Renal cortical epithelial cell (primary cell): ENCODE measurements at regions not wholly inside any gene's neighbourhood (a gene's known extent, or its start where the extent isn't known, plus 50 kb on each side); places are given as distances from the start of the nearest gene placed in this dataset.
"Not testable (repeated sequence)": the region's sequence is repeated elsewhere in the genome, so short reads cannot be mapped to it uniquely, and the experiment has no call there.

ENCODE experiments used
- DNase-seq: peaks from one replicate; pipeline ENCODE4 v3.0.0-alpha.2; 2011; ENCODE audit warnings: low read depth

GRCh38 chr5:121350181-121350930 is 501.3 kb upstream of the FTMT start:
- DNase-seq: peak; percentile 3

- DNase-seq: peak; percentile 77
These were observed 485.2 kb upstream of the FTMT start for GRCh38 chr5:121366515-121366914.

- no peak for DNase-seq
These were observed 478.3 kb upstream of the FTMT start for GRCh38 chr5:121373371-121373770.

GRCh38 chr5:121377461-121377860 is 474.2 kb upstream of the FTMT start:
- DNase-seq: no peak

GRCh38 chr5:121378046-121378445 is 473.6 kb upstream of the FTMT start:
- no peak for DNase-seq

- DNase-seq: no peak
These were observed 472.9 kb upstream of the FTMT start for GRCh38 chr5:121378559-121379359.

- DNase-seq: no peak
These were observed 471.6 kb upstream of the FTMT start for GRCh38 chr5:121380066-121380465.

GRCh38 chr5:121384359-121384758 is 467.3 kb upstream of the FTMT start:
- DNase-seq: no peak

GRCh38 chr5:121386334-121386733 is 465.3 kb upstream of the FTMT start:
- DNase-seq: no peak

GRCh38 chr5:121396716-121397115 is 455.0 kb upstream of the FTMT start:
- DNase-seq: no peak

GRCh38 chr5:121399879-121400278 is 451.8 kb upstream of the FTMT start:
- no peak for DNase-seq

GRCh38 chr5:121408778-121409177 is 442.9 kb upstream of the FTMT start:
- no peak for DNase-seq

GRCh38 chr5:121415270-121415669 is 436.4 kb upstream of the FTMT start:
- no peak for DNase-seq

- DNase-seq: no peak
These were observed 430.0 kb upstream of the FTMT start for GRCh38 chr5:121421646-121422045.

GRCh38 chr5:121424976-121425375 is 426.7 kb upstream of the FTMT start:
- no peak for DNase-seq

GRCh38 chr5:121426153-121426552 is 425.5 kb upstream of the FTMT start:
- no peak for DNase-seq

- DNase-seq: no peak
These were observed 421.9 kb upstream of the FTMT start for GRCh38 chr5:121429761-121430160.

GRCh38 chr5:121430538-121430937 is 421.1 kb upstream of the FTMT start:
- no peak for DNase-seq

- no peak for DNase-seq
These were observed 406.2 kb upstream of the FTMT start for GRCh38 chr5:121445511-121445910.

- no peak for DNase-seq
These were observed 389.2 kb upstream of the FTMT start for GRCh38 chr5:121462441-121462840.

- not testable (repeated sequence) for DNase-seq
These were observed 380.5 kb upstream of the FTMT start for GRCh38 chr5:121471222-121471621.

GRCh38 chr5:121478636-121479035 is 373.0 kb upstream of the FTMT start:
- no peak for DNase-seq

GRCh38 chr5:121479337-121479736 is 372.3 kb upstream of the FTMT start:
- no peak for DNase-seq
